GM21786 (cell line): ENCODE measurements at regions not wholly inside any gene's neighbourhood (a gene's known extent, or its start where the extent isn't known, plus 50 kb on each side); places are given as distances from the start of the nearest gene placed in this dataset.

Experiments used
- ATAC-seq: cut with Tn5 transposase; IDR thresholded peaks from one replicate; pipeline ENCODE4 v1.9.1; 2021; ENCODE audit not compliant: unreplicated experiment

- no peak for ATAC-seq
Observed at GRCh38 chr13:108006619-108007018, 208.7 kb downstream of the LIG4 start.

DNA sequence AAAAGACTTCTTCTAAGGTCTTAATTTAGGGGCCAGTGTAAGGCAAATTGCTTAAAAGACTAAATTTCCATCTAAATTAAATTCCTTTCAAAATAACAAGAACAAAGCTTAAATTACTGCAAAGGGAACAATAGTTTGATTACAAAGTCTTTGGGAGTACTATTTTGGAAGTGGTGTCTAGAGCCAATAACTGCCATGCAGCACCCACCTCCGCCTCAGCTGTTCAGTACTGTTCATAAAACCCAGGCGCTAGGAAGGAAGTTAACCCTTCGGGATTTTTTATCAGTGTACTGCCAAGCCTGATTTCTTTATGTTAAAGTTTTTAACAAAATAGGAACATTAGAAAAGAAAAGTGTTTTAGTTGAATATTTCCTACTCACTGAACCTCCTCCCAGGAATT lies 210.1 kb downstream of the LIG4 start:
- no peak for ATAC-seq

DNA sequence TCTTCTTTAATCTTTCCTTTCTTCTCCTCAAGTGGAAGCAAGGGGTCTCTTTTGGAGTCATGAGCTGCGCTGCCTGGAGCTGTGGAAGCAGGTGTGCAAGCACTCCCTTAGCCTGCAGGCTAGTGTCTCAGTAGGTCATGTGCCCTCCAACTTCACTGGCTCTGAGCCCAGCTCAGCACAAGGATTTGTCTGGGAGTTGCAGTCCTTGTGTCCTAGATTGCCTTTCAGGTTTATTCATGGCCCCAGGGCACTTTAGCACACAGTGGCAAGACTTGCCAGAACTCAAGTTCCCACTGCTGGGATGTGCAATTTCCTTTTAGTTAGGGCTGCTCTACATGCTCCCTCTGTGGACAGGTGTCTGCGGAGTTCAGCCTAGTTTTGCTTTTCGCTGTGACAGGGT lies 211.7 kb downstream of the LIG4 start:
- no peak for ATAC-seq

DNA sequence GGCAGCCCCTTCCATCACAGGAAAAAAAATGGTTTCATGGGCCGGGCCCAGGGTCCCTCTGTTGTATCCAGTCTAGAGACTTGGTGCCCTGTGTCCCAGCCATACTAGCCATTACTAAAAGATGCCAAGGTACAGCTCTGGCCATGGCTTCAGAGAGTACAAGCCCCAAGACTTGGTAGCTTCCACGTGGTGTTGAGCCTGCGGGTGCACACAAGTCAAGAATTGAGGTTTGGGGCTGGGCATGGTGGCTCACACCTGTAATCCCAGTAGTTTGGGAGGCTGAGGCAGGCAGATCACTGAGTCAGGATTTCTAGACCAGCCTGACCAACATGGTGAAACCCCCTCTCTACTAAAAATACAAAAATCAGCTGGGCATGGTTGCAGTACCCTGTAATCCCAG lies 214.3 kb downstream of the LIG4 start:
- no peak for ATAC-seq

- no peak for ATAC-seq
Observed at GRCh38 chr13:107999751-108000150, 215.6 kb downstream of the LIG4 start.

GRCh38 chr13:107994137-107994536 lies 221.2 kb downstream of the LIG4 start:
- no peak for ATAC-seq

DNA sequence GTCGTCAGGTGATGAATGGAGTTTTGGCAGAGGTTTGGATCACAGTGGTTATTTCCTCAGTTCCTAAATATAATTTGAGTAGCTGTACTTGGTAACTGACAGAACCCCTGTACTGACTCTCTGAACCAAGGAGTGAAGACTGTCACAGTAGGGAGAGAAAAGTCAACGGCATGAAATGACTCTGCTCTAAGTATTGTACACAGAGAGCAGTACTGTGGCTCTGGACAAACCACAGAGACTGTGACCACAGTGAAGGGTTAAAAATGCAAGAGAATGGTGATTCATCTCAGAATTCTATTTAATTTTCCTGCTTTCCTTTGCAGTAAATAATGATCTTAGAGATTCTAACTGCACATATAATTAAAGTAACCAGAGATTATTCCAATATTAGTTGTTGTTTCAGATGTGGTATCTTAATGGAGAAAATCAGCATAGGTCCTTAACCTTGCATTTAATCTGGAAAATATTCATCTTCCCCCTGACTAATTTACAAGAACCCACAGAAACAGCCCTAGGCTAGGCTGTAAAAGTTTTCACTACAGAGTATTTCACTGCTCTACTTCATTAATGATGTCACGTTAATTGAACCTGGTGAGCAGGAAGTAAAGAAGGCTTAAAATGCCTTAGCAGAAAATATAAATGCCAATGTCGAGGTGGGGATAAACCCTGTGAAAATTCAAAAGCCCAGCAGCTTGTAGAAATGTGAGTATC lies 221.9 kb downstream of the LIG4 start:
- peak; percentile 71 for ATAC-seq

- no peak for ATAC-seq
Observed at GRCh38 chr13:107992542-107992941, 222.8 kb downstream of the LIG4 start.

GRCh38 chr13:107977071-107977574 lies 238.2 kb downstream of the LIG4 start:
- no peak for ATAC-seq

DNA sequence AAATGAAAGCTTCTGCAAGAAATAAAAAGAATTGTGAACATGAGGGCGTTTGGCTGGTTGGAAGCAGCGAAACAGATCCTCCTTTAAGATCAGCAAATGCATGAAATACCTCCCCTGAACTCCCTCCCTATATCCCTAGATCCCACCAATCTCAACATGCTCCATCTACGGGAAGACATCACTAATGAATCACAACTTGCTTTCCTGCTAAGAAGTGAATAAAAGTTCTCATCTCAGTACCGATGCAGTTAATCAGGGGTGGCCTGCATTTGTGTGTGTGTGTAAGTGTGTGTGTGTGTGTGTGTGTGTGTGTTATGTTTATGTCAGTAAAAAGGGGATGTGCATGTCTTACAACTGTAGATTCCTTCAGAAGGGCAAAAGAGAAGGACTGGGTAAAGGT lies 238.7 kb downstream of the LIG4 start:
- no peak for ATAC-seq

GRCh38 chr13:107974409-107974808 lies 240.9 kb downstream of the LIG4 start:
- no peak for ATAC-seq

- ATAC-seq, result no peak
Observed at GRCh38 chr13:107969546-107969945, 245.8 kb downstream of the LIG4 start.

- ATAC-seq, result no peak
Observed at GRCh38 chr13:107968470-107968869, 246.9 kb downstream of the LIG4 start.

GRCh38 chr13:107964395-107964794 lies 250.9 kb downstream of the LIG4 start:
- ATAC-seq, result no peak

DNA sequence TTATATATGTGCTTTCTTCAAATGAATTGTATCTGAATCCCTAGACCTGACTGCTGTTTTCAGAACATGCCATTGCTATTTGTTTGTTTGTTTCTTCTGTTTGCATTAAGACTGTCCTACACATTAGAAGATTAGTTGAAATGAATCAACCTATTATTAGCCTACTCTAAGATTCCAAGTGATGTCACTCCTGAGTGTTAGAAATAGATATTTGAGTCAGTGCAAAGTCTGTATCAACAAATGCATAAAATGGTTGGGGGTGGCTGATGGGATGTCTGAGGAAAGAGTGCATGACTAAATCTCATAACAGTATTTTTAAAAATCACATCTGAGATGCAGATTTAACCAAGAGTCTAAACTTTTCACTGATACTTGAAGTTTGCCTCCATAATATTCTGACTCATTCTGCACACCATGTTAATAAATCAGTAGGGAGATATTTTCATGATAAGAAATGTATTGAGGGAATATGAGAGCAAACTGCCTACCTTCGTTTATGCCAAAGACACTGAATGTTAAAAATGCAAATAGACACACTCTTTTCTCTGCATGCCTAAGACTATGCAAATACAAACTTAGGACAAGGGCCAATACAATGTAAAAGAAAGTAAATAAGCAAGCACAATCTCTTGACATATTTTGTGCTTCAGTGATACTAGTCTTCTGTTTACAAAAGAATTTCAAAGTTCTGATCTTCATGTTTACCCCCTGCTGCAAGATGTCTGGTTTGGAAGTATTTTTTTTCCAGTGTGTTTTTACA lies 253.3 kb downstream of the LIG4 start:
- ATAC-seq, result no peak

DNA sequence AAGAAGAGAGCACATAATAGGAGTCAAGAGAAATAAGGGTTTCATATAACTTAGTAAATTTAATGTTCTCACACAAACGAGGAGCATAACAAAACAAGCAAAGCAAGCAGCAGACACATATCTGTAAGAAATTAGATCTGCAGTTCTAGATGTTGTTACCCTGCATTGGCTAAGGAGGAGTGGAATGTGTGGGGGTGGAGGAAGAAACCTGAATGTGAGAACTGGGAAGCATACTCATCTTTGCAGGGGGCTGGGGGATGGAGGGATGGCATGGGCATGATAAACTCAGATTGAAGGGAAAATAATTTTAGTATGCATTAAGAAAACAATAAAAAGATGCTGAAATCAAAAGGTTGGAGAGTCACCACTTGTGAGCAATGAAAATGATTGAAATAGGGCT lies 255.0 kb downstream of the LIG4 start:
- ATAC-seq, result no peak

GRCh38 chr13:107956889-107957288 lies 258.4 kb downstream of the LIG4 start:
- ATAC-seq, result no peak

GRCh38 chr13:107942030-107942617 lies 273.2 kb downstream of the LIG4 start:
- ATAC-seq, result no peak

GRCh38 chr13:107941345-107942029 lies 273.8 kb downstream of the LIG4 start:
- no peak for ATAC-seq

DNA sequence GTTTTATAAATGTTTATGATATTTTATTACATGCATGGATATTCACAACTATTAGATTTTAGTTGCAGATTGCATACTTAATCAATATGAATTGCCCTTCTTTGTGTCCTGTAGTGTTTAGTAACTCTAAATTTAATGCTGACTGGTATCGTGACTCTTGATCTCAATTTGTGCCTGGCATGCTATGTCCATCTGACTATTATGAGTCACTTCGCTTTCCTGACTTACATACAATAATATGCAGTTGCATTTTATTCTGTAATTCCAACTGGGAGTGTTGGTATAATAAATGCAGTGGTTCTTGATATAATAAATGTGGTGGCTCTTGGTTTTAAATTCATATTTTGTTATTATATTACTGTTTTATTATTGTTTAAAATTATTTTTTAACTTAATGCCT lies 277.5 kb downstream of the LIG4 start:
- no peak for ATAC-seq

DNA sequence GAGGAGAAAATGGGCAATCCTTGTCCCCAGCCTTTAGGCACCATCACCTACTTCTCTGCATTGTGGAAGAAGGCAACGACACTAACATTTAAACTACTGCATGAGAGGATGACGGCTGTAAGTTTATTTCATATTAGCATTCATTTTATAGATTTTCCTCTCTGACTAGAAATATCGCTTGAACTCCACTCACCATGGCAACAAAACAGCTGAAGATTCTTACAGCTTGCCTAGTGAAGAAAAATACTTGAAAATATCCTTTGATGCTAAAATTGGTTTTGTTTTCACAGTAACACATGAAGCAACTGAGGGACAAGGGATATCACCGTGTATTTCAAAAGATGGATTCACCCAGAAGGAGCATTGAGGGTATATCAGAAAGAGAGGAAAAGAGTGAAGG lies 284.3 kb downstream of the LIG4 start:
- no peak for ATAC-seq
